HG02610 (cell line): ENCODE measurements at regions not wholly inside any gene's neighbourhood (a gene's known extent, or its start where the extent isn't known, plus 50 kb on each side); places are given as distances from the start of the nearest gene placed in this dataset.

ENCODE experiments used
- ATAC-seq: cut with Tn5 transposase; IDR thresholded peaks from one replicate; pipeline ENCODE4 v1.9.1; 2021; ENCODE audit warnings: mild to moderate bottlenecking, moderate library complexity; ENCODE audit not compliant: unreplicated experiment

DNA sequence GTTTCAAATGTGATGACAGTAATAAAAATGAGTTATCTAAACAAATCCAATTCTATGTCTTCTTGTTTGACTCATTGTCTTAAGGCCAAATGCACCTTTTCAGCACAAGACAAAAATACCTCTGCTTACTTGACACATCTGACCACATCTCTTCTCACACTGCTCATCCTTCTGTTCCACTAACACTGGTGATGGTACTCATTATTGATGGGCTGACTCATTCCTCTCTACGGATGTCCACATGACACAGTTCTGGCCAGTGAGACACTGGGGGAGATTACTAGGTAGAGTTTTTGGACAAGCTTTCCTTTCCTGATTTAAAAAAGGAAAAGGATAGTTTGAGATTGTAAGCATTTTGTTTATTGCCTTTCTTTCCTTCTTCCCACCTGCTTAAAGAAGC is 410.6 kb upstream of the THRB start:
- no peak for ATAC-seq

DNA sequence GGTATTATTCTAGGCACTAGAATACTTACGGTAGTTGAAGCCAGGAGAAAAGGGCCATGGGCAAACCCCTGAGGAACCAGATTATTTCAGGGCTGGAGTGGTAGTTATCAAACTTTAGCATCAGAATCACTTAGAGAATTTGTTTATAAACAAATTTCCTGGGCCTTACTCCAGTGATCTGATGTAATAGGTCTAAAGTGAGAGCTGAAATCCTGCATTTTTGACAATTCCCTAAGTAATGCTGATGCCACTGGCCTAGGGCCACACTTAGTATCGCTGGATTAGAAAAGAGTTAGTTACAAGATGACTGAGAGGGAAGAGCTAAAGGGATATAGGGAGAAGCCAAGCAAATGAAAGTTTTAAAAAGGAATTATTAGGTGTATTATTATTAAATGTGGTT is 412.5 kb upstream of the THRB start:
- no peak for ATAC-seq

- no peak for ATAC-seq
These were observed 416.4 kb upstream of the THRB start for GRCh38 chr3:24911076-24911475.

DNA sequence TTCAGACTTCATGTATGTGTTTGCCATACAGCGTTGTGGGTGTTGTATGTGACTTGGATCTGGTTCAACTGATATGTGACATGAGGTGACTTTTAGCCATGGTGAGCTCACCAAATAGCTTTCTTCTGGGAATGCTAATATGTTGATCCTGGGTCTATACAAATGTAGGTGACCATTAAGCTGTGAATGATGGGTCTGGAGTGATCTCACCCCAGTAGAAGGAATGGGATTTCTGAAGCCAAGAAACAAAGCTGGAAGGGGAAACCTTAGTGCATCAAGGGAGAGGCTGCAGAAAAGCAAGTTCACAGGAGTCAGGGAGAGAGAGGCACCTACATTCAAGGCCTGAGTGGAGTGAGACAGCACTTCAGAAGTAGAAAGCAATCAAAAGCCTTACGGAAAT is 421.0 kb upstream of the THRB start:
- ATAC-seq: no peak

DNA sequence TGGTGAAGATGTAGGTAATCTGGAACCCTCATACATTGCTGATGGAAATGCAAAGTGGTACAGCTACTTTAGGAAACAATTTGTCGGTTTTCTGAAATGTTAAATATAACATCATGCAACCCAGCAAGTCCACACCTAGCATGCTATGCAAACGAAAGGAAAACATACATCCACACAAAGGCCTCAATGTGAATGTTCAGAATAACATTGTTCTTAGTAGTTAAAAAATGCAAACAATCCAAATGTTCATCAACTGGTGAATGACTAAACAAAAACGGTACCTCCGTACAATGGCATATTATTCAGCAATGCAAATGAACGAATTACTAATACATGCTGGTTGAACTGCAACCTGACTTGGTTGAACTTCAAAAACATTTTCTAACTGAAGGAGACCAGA is 423.3 kb upstream of the THRB start:
- no peak for ATAC-seq

DNA sequence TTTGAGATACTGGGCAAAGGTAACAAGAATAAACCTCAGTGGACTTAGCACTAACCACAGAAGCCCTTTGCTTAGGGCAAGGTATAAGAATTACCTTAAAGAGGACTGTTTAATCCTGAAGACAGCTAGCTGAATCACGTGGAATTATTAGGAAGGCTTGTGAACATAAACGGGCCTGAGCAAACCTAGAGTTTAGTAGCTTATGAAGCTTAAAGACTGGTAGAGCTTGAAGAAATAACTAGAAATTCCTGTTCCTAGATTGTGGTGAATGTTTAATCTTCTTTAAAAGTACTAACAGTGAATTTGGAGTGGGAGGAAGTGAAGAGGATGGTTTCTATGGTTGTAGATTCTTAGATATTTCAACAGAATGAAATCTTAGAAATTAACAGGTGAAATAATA is 428.9 kb upstream of the THRB start:
- no peak for ATAC-seq

- ATAC-seq: no peak
These were observed 434.9 kb upstream of the THRB start for GRCh38 chr3:24929521-24929920.

DNA sequence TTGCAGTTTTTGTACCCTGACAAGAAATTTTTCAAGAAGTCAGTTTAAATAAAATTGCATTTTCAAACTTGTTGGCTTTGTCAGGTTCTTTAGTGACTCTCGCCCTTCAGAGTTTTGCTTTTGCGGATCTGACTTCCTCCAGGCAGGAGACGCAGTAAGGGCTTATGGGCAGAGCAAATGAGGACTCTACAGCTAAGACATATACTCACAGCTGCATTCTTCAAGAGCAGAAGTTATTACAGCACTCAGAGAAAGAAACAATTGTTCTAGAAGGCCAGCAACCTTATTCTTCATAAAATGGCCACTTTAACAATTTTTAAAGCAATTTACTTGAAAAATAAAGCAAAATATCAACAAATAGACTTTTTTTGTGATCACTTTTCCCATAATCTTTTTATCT is 438.8 kb upstream of the THRB start:
- no peak for ATAC-seq

DNA sequence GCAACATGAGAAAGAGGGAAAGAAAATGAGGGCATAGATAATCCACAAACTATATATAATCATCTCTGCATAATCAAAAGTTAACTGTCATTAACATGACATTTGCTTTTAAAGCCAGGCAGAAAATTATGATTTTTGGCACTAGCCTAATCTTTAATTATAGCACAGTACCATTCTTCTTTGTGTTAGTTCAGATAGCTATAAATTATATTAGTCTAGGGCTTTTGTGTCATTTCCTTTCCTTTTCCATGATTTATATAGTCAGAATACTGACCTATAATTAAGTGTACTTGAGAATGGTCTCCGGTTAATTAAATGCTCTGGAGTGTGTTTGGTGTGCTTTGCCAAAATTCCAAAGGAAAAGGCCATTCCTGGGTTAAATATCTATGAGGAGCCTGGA is 441.9 kb upstream of the THRB start:
- no peak for ATAC-seq

DNA sequence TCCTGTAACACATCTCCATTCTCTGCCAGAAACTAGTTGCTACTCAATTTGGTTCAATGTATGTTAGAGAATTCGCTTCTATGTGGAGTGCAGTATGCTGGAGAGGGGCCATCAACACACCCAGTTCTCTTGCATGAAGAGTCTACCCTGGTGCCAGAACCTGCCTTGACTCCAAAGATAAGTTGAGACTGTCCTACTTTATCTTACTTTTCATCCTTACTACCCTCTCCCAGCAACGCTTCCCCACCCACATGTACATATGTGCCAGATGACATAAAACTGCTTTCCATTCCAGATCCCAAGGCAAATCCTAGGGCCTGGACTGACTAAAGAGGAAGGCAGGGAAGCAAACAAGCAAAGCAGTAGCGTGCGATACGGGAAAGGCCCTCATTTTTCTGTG is 442.6 kb upstream of the THRB start:
- ATAC-seq: no peak

DNA sequence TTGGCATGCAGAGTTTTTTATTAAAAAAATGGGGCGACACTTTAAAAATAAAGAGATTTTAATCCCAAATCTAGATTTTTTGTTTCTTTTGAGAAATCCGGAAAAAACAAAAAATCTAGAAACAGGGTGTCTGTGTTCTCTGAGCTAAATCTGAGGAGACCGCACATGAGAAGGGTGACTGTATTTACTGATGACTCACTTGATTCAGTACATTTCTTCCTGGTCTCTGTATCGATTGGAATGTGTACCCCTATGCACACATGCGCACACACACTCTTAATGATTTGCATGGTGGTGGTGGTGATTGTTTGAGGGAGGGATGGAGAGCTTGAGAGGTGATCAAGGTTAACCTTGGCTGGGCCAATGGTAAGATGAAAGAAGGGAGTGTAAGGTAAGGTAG is 443.1 kb upstream of the THRB start:
- ATAC-seq: no peak

DNA sequence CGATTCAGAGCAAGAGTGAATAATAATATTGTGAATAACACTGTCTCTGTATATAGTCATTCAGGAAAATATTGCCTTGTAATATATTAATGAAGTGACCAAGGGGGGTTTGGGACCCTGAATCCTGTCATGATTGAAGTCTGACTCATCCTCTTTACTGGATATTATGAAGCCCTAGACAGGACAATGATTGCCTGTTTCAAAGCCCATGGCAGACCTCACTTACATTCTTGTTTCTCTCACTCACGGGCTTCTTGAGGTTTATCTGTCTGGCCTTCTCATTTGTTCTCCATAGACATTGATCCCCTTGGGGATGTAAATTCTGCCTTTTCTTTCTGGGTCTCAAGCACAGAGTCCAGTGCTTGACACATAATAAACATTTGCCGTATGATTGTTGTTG is 449.3 kb upstream of the THRB start:
- ATAC-seq: no peak

GRCh38 chr3:24944805-24945520 is 450.3 kb upstream of the THRB start:
- ATAC-seq: no peak

GRCh38 chr3:24945563-24945962 is 450.9 kb upstream of the THRB start:
- ATAC-seq: no peak

DNA sequence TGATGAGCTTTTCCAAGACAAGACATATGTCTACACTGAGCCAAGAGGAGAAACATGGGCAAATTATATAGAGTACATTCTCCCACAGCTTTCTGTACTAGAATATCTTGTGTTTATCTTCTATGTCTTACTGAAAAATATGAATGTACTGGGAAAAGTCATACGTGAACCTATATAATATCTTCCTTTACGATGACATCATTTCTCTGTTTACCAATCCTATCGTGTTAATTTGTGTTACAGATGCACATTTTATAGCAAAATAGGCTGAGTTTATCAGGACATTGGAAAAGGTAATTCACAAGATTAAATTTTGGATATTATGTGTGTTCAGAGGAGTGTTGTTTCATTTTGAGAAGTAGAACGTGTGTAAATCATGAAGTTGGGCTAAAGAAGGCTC is 452.5 kb upstream of the THRB start:
- no peak for ATAC-seq

GRCh38 chr3:24951180-24951579 is 456.5 kb upstream of the THRB start:
- no peak for ATAC-seq

GRCh38 chr3:24952388-24952787 is 457.7 kb upstream of the THRB start:
- ATAC-seq: no peak

DNA sequence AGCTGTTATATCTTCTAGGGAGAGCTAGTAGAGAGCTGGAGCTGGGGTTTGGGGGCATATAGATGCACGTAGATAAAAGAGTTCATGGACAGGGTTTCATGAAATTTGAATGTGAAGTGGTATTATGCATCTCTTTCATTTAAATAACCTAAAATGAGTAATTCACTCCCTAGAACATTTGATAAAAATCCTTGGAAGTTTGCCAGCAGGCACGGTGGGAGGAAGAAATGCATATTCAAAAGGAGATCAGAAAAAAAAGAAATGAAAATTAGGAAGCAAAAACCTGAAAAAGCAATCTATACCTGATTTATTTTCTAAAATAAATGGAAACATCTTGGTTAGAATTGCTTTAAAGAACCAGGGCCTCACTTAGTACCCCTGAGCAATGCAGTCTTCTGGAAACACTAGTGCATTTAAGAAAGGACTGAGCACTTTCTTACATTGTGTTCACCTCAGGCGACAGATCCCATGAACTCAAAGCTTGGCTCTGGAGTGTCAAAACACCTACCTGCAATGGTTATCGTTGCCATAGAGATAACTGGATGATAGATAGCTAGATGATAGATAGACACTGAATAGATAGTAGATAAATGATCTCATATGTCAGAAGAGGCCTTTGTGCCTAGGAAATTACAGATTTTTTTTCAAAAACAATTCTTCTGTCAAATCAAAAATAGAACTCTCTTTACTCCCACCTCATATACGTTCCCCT is 458.6 kb upstream of the THRB start:
- ATAC-seq: no peak

DNA sequence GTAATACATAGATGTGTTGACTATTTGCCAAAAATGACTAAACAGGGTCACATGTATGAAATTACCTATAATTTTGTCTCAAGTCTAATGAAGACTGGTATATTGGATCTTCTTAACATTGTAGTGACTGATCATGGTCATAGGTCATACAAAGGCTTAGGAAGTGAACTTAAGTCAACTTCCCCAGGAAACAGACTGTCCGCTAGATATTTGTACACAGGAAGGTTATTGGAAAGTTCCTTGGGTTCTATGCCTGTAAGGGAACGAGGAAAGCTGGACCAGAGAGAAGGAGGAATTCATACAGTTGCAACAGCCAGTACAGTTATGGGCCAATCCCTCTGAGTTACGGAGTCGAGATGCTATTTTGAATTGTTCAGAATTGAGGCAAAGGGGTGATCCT is 462.0 kb upstream of the THRB start:
- no peak for ATAC-seq

GRCh38 chr3:24958271-24958670 is 463.6 kb upstream of the THRB start:
- no peak for ATAC-seq

DNA sequence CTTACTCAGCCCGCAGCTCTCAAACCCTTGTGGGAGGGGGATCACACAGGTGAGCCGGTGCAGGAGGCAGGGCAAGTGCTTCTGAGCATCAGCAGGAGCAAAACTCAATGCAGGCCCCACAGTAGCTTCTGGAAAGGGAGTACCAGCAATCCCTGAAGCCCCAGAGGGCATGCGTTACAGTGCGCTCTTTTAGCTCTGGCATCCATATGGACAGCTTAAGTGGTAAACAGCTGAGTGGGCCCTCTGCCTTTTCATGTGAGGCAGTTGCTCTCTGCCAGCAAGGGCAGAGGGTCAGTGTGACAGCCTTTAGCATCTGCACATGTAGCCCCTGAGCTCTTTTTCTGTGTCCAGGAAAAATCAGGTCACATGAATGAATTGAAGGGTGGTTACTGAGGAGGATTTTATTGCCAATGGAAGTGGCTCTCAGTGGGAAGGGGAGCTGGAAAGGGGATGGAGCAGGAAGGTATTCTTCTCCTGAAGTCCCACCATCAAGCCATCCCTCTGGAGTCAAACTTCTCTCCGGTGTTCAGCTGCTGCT is 464.3 kb upstream of the THRB start:
- ATAC-seq: no peak

DNA sequence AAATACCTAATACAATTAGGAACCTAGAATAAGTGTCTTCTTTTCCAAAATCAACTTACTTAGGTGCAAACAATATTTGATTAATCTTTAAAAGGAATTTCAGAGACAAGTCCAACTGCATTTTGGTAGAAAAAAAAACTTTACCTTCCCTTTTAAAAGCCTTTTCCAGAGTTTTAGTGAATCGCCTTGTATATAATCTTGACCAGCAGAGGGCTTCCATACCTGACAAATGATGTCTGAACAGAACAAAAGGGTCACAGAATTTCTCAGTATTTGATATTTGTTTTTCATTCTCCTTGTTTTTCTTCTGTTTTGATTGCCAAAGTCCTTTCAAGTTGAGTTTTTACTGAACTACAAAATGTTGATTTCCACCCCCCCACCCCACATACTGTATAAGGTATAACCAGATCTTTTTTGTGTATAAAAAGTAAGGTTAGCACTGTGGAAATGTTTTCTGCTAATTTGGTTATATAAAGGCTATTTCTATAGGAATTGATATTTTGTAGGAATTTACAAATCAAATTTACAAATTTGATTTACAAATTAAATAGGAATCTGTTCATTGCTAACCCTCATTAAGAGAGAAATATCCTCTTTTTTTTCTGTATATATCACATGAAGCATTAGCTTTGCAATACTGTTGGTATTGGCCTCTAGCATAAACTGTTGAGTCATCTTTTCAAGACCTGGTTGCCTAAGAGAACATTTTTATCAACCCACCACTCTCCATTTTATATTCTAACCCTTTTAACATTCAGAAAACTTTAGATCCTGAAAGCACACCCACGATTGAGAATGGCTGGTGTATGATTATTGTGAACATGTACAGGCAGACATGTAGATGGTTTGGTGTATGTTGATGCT is 464.1 kb upstream of the RARB start:
- no peak for ATAC-seq
